Tibial nerve (tissue), 4 donors: ENCODE measurements at regions not wholly inside any gene's neighbourhood (a gene's known extent, or its start where the extent isn't known, plus 50 kb on each side); places are given as distances from the start of the nearest gene placed in this dataset.

Experiments
- DNase-seq, 2 donors: peaks; one replicate each; pipeline ENCODE4 v3.0.0-alpha.2; 2019; ENCODE audit warnings: low spot score in 2 of 2
- H3K27ac ChIP-seq, 4 donors: fragments of 200-600 bp; sonication (generic) in 3 of 4; one replicate each; pipeline ENCODE4 v1.5.1; 2017 to 2019; ENCODE audit warnings: mild to moderate bottlenecking in 1 of 4
- H3K27me3 ChIP-seq, 2 donors: fragments of 200-600 bp; sonication (generic) in 1 of 2; one replicate each; pipeline versions ENCODE4 v1.5.1 to v1.6.0; 2017 to 2019
- H3K36me3 ChIP-seq, 3 donors: fragments of 200-600 bp; sonication (generic); one replicate each; pipeline ENCODE4 v1.5.1; 2018 to 2019
- H3K4me1 ChIP-seq, 4 donors: fragments of 200-600 bp; sonication (generic) in 3 of 4; one replicate each; pipeline ENCODE4 v1.5.1; 2017 to 2019
- H3K4me3 ChIP-seq, 4 donors: fragments of 200-600 bp; sonication (generic) in 3 of 4; one replicate each; pipeline ENCODE4 v1.5.1; 2017 to 2019; ENCODE audit warnings: mild to moderate bottlenecking in 1 of 4, moderate library complexity in 1 of 4
- H3K9me3 ChIP-seq, 4 donors: fragments of 200-600 bp; sonication (generic) in 3 of 4; one replicate each; pipeline ENCODE4 v1.5.1; 2017 to 2019
- EP300 ChIP-seq, 2 donors: sonication (generic); formaldehyde crosslinking; IDR thresholded peaks; one replicate each; pipeline ENCODE4 v1.6.1; 2017; ENCODE audit warnings: antibody characterized with exemption in 2 of 2, mild to moderate bottlenecking in 1 of 2
- POLR2A ChIP-seq, 2 donors: fragments of 450-650 bp; IDR thresholded peaks; one replicate each; pipeline ENCODE4 v1.6.1; 2017; ENCODE audit warnings: antibody characterized with exemption in 2 of 2, mild to moderate bottlenecking in 2 of 2, moderate library complexity in 2 of 2
- WGBS, 2 donors: methylation state at CpG; one replicate each; pipeline ENCODE4 v1.1.5; 2018; 5-methylcytosine and 5-hydroxymethylcytosine counted together
- TF ChIP-seq, protein P1 (sequence below), 5 experiments: fragments of 200-600 bp in 3 of 5; fragments of 450-650 bp in 2 of 5; sonication (generic) in 3 of 5; IDR thresholded peaks; one replicate each; pipeline ENCODE4 v1.5.1; 2016 to 2019; ENCODE audit warnings: antibody characterized with exemption in 5 of 5, mild to moderate bottlenecking in 3 of 5, moderate library complexity in 2 of 5

DNA sequence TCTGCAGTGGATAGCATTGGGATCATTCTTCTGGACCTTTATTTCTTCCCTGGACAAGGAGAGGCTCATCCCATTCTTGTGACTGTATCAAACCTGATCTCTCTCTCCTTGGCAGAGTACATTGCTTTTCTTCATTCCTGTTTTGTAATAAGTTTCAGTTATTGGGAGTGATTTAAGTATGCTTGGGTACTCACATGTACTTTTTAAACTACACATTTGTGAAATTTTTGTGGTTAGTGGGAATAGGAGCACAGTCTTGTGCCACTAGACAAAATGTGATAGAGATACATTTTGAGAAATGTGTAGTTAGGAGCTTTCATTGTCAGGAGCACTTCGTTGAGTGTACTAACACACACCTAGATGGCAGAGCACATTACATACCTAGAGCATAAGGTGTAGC lies 262.6 kb downstream of the C3orf38 start:
- TF ChIP-seq, protein P1, sequence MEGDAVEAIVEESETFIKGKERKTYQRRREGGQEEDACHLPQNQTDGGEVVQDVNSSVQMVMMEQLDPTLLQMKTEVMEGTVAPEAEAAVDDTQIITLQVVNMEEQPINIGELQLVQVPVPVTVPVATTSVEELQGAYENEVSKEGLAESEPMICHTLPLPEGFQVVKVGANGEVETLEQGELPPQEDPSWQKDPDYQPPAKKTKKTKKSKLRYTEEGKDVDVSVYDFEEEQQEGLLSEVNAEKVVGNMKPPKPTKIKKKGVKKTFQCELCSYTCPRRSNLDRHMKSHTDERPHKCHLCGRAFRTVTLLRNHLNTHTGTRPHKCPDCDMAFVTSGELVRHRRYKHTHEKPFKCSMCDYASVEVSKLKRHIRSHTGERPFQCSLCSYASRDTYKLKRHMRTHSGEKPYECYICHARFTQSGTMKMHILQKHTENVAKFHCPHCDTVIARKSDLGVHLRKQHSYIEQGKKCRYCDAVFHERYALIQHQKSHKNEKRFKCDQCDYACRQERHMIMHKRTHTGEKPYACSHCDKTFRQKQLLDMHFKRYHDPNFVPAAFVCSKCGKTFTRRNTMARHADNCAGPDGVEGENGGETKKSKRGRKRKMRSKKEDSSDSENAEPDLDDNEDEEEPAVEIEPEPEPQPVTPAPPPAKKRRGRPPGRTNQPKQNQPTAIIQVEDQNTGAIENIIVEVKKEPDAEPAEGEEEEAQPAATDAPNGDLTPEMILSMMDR (IDR thresholded peaks at IDR 0.05), result no peak
- TF ChIP-seq EP300 (IDR thresholded peaks at IDR 0.05), result no peak
- TF ChIP-seq POLR2A (IDR thresholded peaks at IDR 0.05), result no peak
- WGBS, 2 donors, result 82 to 86% methylated on average over 1 of the region's 1 CpG

DNA sequence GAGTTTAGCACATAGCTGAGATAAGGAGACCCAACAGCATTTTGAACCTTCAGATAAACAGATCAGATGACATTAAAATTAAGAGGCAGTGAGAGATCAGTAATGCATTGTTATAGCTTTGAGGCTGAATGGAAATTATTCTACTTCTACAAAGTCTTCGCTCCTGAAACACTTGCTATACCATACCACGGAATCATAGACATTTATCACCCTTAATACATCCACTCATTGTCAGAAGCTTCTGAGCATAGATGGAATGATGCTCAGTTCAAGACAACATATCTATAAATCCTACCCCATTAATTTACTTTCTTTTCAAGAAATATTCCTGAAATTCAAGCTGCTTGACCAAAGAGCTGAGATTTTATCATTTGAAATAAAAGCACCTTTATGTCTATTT lies 266.7 kb downstream of the C3orf38 start:
- Histone ChIP-seq H3K4me3 (no peak overlapping the region), H3K27ac (no peak overlapping the region), H3K36me3 (no peaks in the 10 kb centered on the region), H3K4me1 (no peaks in the 10 kb centered on the region), H3K27me3 (no peaks in the 10 kb centered on the region), H3K9me3 (no peaks in the 10 kb centered on the region)
- TF ChIP-seq EP300 (IDR thresholded peaks at IDR 0.05) (no peak), POLR2A (IDR thresholded peaks at IDR 0.05) (no peak)
- TF ChIP-seq, protein P1 (IDR thresholded peaks at IDR 0.05), result no peak
- 71 to 78% methylated on average over 2 of the region's 2 CpGs for WGBS, 2 donors
- DNase-seq, result no peak

More for the DNA sequence above, 262.6 kb downstream of the C3orf38 start:
- no peak for DNase-seq
- H3K36me3 ChIP-seq, result no peaks in the 10 kb centered on the region
- no peak overlapping the region for H3K27ac ChIP-seq
- no peaks in the 10 kb centered on the region for H3K4me1 ChIP-seq
- H3K27me3 ChIP-seq, result no peaks in the 10 kb centered on the region
- no peak overlapping the region for H3K4me3 ChIP-seq
- H3K9me3 ChIP-seq, result no peaks in the 10 kb centered on the region

GRCh38 chr3:88418219-88418618 lies 268.5 kb downstream of the C3orf38 start:
- 85 to 89% methylated on average over 6 of the region's 6 CpGs for WGBS, 2 donors
- H3K27me3 ChIP-seq, result no peaks in the 10 kb centered on the region
- H3K4me3 ChIP-seq, result no peak overlapping the region
- no peak for DNase-seq
- TF ChIP-seq POLR2A (IDR thresholded peaks at IDR 0.05) (no peak), EP300 (IDR thresholded peaks at IDR 0.05) (no peak)
- TF ChIP-seq, protein P1 (IDR thresholded peaks at IDR 0.05), result no peak
- no peaks in the 10 kb centered on the region for H3K9me3 ChIP-seq
- H3K36me3 ChIP-seq, result no peaks in the 10 kb centered on the region
- no peaks in the 10 kb centered on the region for H3K4me1 ChIP-seq
- H3K27ac ChIP-seq, result no peak overlapping the region

- Histone ChIP-seq H3K36me3 (no peaks in the 10 kb centered on the region), H3K27ac (no peak overlapping the region), H3K9me3 (no peaks in the 10 kb centered on the region), H3K4me3 (no peak overlapping the region), H3K27me3 (no peaks in the 10 kb centered on the region), H3K4me1 (peaks cover 0 to 6% (median 2%) of the 10 kb centered on the region in 4 donors)
- TF ChIP-seq, protein P1 (IDR thresholded peaks at IDR 0.05), result no peak
- TF ChIP-seq POLR2A (IDR thresholded peaks at IDR 0.05) (no peak), EP300 (IDR thresholded peaks at IDR 0.05) (no peak)
- 33 to 45% methylated on average over 2 of the region's 2 CpGs for WGBS, 2 donors
- no peak for DNase-seq
These were observed 283.8 kb downstream of the C3orf38 start for GRCh38 chr3:88433568-88433967.

- TF ChIP-seq EP300 (IDR thresholded peaks at IDR 0.05) (no peak), POLR2A (IDR thresholded peaks at IDR 0.05) (no peak)
- TF ChIP-seq, protein P1 (IDR thresholded peaks at IDR 0.05), result no peak
- Histone ChIP-seq H3K27me3 (no peaks in the 10 kb centered on the region), H3K4me3 (no peak overlapping the region), H3K4me1 (peaks cover 0 to 6% (median 2%) of the 10 kb centered on the region in 4 donors), H3K27ac (no peak overlapping the region), H3K9me3 (no peaks in the 10 kb centered on the region), H3K36me3 (no peaks in the 10 kb centered on the region)
- 89 to 93% methylated on average over 2 of the region's 2 CpGs for WGBS, 2 donors
- DNase-seq, result no peak
These were observed 284.2 kb downstream of the C3orf38 start for GRCh38 chr3:88434001-88434400.
